ENCODE measurements at regions not wholly inside any gene's neighbourhood (a gene's known extent, or its start where the extent isn't known, plus 50 kb on each side); places are given as distances from the start of the nearest gene placed in this dataset.

GRCh38 chr15:100716456-100717085 is 114.2 kb downstream of the ASB7 start:
- TF ChIP-seq CTCF (IDR thresholded peaks at IDR 0.05 in 8 of 11, conservative IDR thresholded peaks at IDR 0.05 in 3 of 11) = no peak
- TF ChIP-seq POLR2AphosphoS5 (IDR thresholded peaks at IDR 0.05) = no peak
- no peak for TF ChIP-seq POLR2A (IDR thresholded peaks at IDR 0.05)
